HL-60 (cell line): ENCODE measurements at regions not wholly inside any gene's neighbourhood (a gene's known extent, or its start where the extent isn't known, plus 50 kb on each side); places are given as distances from the start of the nearest gene placed in this dataset.

ENCODE experiments used
- DNase-seq, 2 experiments: peaks; one replicate each; pipeline ENCODE4 v3.0.0-alpha.2; 2010 to 2020; ENCODE audit warnings: low read depth in 1 of 2, low spot score in 1 of 2
- H3K27ac ChIP-seq: fragments of 250-450 bp; sonication (Bioruptor Pico); replicated peaks from 2 replicates; pipeline ENCODE4 v1.5.1; 2020; ENCODE audit warnings: mild to moderate bottlenecking, moderate library complexity
- H3K27me3 ChIP-seq: fragments of 250-450 bp; sonication (Bioruptor Pico); 2 replicates; pipeline ENCODE4 v1.5.1; 2021; ENCODE audit warnings: mild to moderate bottlenecking, moderate library complexity; ENCODE audit not compliant: insufficient read depth, poor library complexity, severe bottlenecking
- H3K4me3 ChIP-seq: replicated peaks from 2 replicates; pipeline ENCODE4 v1.5.1; 2011; ENCODE audit warnings: mild to moderate bottlenecking, control low read depth, low read length; ENCODE audit not compliant: insufficient read depth
- CTCF ChIP-seq: IDR thresholded peaks from one replicate; pipeline ENCODE4 v1.5.1; 2011; ENCODE audit warnings: low read length, control low read depth, inconsistent platforms; ENCODE audit not compliant: insufficient read depth
- GABPA ChIP-seq: IDR thresholded peaks from 2 replicates; pipeline ENCODE4 v1.6.1; 2012; ENCODE audit warnings: low read depth
- POLR2AphosphoS5 ChIP-seq: IDR thresholded peaks from 2 replicates; pipeline ENCODE4 v1.6.1; 2012; ENCODE audit warnings: low read depth
- REST ChIP-seq: IDR thresholded peaks from 2 replicates; pipeline ENCODE4 v1.6.1; 2012; ENCODE audit warnings: low read depth; ENCODE audit not compliant: insufficient replicate concordance
- SPI1 ChIP-seq: IDR thresholded peaks from 2 replicates; pipeline ENCODE4 v1.6.1; 2012; ENCODE audit warnings: low read depth, mild to moderate bottlenecking, borderline replicate concordance

- no peaks in the 10 kb centered on the region for H3K27me3 ChIP-seq
- H3K27ac ChIP-seq: no peak overlapping the region
- DNase-seq: no peak
- TF ChIP-seq GABPA (no peak), SPI1 (no peak), POLR2AphosphoS5 (no peak), REST (no peak), CTCF (no peak)
- no peak overlapping the region for H3K4me3 ChIP-seq
Measured at GRCh38 chr3:163672954-163673353, 1405.3 kb downstream of the SI start.

GRCh38 chr3:163671201-163671600 is 1407.1 kb downstream of the SI start:
- no peak for DNase-seq
- no peak overlapping the region for H3K27ac ChIP-seq
- no peak overlapping the region for H3K4me3 ChIP-seq
- TF ChIP-seq SPI1 (no peak), GABPA (no peak)
- H3K27me3 ChIP-seq: no peaks in the 10 kb centered on the region

GRCh38 chr3:163664466-163664865 is 1413.8 kb downstream of the SI start:
- no peak overlapping the region for H3K4me3 ChIP-seq
- TF ChIP-seq POLR2AphosphoS5: no peak
- TF ChIP-seq SPI1: no peak
- TF ChIP-seq CTCF: no peak
- no peak for TF ChIP-seq GABPA
- TF ChIP-seq REST: no peak
- no peaks in the 10 kb centered on the region for H3K27me3 ChIP-seq
- H3K27ac ChIP-seq: no peak overlapping the region
- no peak for DNase-seq

GRCh38 chr3:163657088-163657487 is 1421.2 kb downstream of the SI start:
- no peak for TF ChIP-seq CTCF
- no peak for TF ChIP-seq REST
- TF ChIP-seq SPI1: no peak
- H3K27me3 ChIP-seq: no peaks in the 10 kb centered on the region
- no peak overlapping the region for H3K4me3 ChIP-seq
- DNase-seq: no peak
- H3K27ac ChIP-seq: no peak overlapping the region
